Putamen (tissue), 1 donor: ENCODE measurements at regions not wholly inside any gene's neighbourhood (a gene's known extent, or its start where the extent isn't known, plus 50 kb on each side); places are given as distances from the start of the nearest gene placed in this dataset.
"Not testable (repeated sequence)": the region's sequence is repeated elsewhere in the genome, so short reads cannot be mapped to it uniquely, and the experiment has no call there.

Experiments used
- DNase-seq: peaks from one replicate; pipeline ENCODE4 v3.0.0-alpha.2; 2016; ENCODE audit warnings: low spot score

DNA sequence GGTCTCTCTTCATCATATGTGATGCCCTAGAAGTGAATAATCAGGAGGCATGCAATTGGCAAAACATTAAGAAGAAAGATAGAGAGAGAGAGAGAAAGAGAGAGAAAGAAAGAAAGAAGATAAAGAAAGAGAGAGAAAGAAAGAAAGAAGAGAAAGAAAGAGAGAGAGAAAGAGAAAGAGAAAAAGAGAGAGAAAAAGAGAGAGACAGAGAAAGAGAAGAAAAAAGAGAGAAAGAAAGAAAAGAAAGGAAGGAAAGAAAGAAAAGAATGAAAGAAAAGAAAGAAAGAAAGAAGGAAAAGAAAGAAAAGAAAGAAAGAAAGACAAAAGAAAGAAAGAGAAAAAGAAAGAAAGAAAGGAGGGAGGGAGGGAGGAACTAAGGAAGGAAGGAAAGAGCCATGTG is 318.9 kb downstream of the ICE1 start:
- no peak for DNase-seq

DNA sequence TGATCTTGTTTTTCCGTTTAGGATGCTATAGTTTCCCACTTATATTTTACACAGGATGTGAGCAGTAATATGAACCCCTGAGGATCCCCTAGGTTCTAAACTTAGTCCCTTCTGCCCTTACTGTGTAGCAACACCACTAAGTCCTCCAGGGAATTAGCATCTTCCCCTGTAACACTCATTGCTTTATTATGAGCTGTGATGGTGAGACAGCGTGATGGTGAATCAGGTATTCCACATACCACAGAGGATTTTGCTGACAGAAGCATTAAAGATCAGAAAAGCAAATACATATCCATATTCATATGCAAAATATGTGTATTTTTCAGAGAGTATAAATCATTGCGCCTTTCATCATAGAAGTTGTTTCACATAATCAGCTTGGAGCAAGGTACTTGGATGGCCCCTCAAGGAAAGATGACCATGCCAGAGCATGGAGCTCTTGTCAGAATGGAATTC is 317.0 kb downstream of the ICE1 start:
- no peak for DNase-seq

DNA sequence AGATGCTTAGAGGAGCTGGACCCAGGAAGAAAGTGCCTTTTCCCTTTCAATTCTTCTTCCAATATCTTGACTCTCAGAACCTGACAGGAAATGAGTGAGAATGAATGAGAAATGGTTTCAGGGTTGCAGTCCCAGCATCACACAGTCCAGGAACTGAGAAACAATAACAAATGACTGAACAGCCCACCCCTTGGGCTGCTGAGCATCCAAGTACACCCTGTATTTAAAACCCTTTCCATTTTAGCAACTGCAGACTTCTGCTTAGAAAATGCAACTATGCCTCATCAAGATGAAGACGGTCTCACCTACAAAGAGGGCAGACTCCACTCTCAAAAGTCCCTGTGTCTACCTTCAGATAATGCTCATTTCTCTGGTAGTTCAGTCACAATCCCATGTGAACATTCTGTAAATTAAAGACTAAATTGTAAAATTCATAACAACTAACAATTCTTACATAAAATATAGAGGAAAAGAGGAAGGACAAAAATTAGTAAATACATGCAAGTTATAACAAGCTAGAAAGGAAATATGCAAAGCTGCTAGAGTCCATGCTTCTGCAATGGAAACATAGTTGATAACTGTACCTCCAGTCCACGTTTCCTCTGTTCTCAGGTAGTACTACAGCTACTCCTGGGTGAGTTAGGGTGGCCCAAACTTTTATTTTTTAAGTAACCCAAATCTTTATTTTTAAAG is 316.5 kb downstream of the ICE1 start:
- DNase-seq: no peak

DNA sequence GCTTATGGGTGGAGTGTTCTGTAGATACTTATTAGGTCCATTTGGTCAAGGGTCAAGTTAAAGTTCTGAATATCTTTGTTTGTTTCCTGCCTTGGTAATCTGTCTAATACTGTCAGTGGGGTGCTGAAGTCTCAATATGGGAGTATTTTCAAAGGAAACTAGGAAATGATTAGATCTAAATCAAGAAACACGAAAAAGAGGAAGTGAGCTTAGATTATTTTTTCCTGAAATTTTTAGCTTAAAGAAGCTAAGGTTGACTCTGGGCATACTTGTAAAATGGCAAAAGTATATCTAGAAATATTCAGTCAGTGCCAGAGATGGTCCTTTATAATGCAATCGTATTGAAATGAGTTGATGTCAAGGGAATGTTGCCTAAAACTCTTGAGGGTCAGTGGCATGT is 313.5 kb downstream of the ICE1 start:
- no peak for DNase-seq

DNA sequence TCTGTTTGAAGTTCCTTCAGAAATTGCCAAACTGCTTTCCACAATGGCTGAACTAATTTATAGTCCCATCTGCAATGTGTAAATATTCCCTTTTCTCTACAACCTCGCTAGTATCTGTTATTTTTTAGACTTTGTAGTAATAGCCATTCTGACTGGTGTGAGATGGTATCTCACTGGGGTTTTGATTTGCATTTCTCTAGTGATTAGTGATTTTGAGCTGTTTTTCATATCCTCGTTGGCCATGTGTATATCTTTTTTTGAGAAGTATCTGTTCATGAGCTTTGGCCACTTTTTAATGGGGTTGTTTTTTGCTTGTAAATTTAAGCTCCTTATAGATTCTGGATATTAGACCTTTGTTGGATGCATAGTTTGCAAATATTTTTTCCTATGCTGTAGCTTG is 310.6 kb downstream of the ICE1 start:
- not testable (repeated sequence) for DNase-seq

DNA sequence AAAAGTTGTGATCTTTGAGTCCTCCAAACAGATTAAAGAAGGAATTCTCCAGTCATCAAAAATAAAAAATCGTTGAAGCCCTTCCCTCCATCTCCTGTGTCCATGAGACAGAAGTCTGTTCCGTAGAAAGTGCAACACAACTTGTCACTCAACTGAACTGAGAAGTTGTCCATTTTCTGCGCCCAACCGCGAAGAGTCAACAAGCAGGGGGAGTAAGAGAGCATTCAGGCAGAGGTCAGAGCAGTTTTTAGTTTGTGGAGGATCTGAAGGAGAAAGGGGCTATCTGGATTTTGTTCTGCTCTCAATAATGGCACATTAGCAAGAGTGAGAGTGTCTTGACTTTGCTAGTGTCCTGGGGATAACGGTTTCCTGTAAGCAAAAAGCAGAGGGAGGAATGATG is 303.9 kb downstream of the ICE1 start:
- no peak for DNase-seq

DNA sequence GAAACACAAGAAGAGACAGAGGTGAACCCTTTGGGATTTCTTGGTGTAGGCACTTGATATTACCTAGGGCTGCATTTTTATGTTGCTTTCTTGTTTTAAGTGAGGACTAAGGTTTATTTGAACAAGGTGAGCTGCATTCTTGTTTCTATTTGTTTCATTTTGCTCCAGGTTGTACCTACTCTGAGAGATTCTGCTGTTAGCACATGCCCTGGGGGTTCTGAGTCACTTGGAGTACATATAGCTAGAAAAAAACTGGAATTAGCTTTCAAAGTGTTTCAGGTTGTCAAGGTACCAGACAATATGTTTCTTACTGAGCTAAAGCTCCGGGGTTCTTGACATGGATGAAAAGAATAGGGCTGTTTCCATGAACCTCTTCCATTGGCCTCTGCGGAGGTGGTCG is 299.4 kb downstream of the ICE1 start:
- DNase-seq: no peak

DNA sequence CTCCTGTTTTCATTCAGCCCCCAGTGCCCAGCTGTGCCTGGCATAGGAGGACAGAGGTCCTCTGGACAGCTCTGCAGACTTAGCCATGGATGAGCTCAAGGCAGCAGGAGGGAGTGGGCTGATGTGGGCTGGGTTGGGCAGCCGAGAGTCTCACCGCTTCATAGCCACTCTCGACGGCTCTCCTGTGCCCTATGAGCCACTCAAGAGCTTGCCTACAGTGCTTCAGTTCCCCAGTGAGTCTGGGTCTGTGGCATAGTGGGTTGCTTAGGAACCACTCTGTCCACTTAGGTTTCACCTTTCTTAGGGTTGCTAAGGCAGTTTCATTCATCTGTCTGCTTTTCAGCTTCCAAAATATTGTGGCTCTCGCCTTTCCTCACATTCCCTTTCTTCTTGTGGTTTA is 296.8 kb downstream of the ICE1 start:
- DNase-seq: no peak

DNA sequence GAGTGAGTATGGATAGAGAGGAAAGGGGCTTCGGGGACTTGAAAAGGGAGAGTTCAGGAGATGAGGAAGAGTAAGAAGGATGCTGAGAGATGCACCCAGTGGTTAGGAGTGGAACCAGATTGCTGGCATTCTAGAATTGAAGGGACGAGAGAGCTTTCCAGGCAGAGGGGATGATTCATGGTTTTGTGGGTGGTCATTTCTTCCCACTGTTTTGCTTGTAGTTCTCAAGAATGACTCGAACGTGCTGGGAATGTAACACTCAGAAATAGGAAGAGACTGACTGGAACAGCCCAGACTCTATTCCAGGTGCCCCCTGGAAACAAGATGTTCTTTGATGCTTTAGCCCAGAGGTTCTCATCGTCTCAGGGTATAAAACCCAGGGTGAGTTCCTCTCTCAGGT is 294.2 kb downstream of the ICE1 start:
- no peak for DNase-seq

DNA sequence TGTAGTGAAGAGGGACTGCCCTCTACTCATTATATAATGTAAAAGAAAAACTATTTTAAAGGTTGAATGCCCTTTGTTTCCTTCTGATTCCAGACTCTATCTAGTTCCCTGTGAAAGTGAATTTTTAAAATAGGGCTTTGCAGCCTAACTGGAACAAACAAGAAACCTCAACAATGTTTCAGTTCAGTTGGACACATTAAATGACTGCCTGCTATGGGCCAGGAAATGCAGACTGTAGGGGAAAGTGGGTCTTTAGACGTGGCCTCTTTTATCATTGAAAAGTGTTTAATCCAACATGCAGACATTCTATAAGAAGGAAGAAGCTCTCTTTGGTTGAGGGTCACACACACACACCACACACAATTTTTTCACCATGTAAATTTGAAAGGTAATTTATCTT is 289.1 kb downstream of the ICE1 start:
- DNase-seq: no peak

DNA sequence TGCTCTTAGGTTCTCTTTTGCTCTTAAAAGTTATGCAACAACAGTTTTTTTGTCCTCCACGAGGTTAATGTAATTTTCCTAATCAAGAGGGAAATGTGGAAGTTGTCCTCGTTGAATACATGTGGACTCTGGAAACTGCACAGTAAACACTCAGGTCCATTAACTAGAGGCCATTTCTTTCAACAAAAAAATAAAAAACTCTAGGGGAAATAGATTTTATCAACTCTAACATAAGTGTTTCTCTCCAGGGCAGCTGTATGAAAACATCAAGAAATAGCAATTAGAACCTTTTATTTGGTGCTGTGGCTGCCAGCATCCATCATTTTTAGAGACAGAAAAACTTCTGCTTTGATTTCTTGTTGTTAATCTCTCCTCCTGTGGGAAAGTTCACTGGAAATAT is 288.6 kb downstream of the ICE1 start:
- DNase-seq: no peak

DNA sequence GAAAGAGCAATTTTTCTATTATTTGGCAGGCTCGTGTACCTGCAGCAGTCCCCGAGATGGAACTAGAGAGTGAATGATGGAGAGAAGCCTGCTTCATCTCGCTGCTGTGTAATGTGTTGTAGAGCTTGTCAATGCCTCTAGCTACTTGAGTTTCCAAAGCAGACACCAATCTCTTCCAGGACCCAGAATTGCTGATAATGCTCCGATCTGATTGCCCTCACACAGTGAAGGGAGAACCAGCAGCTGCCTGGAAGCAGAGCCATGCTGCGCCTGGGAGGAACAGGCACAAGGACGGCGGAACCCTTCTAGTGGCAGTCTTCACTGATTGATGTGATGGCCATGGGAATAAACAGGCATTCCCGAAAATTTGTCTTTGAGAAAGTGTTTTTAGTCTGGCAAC is 288.0 kb downstream of the ICE1 start:
- no peak for DNase-seq

DNA sequence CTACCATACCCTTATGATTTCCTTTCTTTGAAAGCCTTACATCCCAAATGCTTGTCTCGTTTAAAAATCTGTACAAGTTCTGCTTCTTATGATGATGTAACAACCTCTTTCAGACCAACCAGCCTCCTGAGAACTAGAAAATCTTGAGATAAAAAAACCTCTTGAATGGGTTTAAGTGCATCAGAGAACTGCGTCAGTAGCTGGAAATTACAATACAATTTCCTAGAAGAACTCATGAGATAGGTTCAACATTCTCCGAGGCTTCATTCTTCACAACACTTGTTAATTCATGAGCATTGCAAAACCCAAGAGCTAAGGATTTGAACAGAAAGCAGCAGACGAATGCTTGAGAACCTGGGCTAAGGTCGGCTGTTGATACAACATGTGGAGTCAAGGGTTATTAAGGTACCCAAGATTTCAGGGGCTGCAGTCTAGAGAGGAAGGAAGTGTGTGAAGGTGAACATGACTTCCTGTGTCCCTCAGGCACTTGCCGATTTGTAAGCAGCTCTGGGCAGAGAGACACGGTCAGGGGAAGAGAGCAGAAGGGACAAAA is 286.0 kb downstream of the ICE1 start:
- no peak for DNase-seq

DNA sequence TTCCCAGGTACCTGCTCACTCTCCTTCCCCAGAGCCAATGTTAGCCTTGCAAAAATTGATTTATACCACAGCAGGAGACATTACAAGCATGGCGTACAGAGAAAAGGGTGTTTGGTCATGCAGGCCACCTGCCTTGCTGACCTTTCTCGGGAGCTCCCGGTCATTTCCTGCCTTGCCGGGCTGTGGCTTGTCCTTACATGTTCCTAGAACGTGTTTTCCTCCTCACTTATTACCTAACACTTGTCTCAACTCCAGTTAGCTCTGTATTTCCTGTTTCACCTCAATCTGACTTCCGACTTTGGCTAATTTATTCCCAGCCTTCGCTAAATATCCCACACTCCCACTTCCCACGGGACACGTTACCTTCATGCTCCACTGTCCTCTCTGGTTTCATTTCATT is 282.5 kb downstream of the ICE1 start:
- no peak for DNase-seq

DNA sequence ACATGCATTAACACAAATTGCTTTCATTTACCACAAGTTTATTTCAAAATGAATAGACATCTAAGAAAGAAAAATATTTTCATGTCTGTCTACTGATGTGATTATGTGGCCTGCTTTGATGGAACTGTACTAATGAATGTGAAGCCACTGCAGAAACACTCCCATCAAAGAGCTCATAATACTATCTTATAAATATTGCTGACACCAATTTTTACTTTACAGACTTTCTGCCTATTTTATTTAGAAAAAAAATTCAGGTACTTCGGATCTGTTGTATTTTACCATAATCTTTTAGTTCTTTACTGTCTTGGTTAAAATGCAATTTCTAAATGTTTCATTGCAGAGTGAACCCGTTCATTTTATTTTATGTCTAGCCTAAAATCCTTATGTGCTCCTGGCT is 281.9 kb downstream of the ICE1 start:
- no peak for DNase-seq

DNA sequence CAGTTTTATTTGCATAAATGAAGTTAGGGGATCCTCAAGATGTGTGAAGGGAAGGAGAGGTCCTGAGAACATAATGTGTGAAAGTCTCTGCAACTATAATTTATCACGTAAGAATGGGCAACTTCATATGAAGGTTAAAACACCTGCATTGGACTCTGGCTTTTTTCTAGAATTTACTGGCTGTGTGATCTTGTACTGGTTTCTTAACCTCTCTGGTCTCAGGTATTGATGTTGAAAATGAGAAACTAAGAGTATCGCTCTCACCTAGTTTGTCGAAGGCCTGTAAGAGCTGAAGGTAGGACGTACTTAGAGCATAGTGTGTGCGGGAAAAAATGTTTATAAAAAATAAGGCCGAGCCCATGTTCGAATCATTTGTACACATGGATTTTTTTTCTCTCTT is 280.5 kb downstream of the ICE1 start:
- DNase-seq: no peak

DNA sequence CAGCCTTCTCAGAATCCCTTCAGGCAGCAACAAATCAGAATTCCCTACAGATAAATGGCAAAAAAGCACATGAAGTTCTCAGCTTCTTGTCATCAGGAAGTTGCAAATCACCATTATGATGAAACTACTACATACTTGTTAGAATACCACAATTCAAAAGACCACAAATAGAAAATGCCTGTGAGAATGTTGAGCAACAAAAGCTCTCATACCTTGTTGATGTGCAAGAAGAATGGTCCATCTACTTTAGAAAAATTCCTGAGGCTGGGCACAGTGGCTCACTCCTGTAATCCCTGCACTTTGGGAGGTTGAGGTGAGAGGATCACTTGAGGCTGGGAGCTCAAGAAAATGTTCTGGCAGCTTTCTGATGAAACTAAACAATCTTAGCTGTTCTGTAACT is 278.1 kb downstream of the ICE1 start:
- DNase-seq: no peak

DNA sequence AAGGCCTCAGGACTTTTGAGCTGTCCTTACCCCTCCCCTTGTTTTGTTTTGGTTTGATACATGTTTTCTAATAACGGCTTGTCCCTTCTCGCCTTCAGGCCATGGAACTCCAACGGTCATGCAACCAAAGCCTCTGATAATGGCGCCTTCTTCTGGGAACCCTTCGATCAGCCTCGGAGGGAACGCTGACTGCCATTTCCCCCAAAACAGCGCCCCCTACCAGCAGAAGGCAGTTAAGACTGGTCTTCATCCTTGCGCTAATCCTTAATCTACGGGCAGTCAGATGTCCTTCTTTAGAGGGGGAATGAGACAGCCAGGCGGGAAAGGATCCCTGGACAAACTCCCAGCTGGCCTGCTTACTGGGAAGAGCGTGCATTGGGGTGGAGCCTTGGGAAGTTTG is 276.6 kb downstream of the ICE1 start:
- DNase-seq: no peak

DNA sequence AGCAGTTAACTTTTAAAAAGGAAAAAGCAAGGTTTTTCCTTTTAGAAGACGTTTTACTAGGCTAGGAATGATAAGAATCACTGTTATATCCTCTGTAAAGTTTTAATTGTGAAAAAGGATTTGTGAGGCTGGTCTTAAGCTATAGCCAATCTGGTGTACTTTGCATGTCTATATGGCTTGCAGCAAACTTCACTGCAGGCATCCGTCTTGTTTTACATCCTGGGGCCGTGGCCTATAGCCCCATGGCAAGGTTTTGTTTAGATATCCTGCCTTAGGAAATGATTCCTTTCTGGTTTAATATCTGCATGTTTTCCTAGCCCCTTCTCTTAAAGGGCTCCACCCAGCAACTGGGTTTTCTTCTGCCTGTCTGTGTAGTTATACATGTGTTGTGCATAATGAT is 272.8 kb downstream of the ICE1 start:
- no peak for DNase-seq

DNA sequence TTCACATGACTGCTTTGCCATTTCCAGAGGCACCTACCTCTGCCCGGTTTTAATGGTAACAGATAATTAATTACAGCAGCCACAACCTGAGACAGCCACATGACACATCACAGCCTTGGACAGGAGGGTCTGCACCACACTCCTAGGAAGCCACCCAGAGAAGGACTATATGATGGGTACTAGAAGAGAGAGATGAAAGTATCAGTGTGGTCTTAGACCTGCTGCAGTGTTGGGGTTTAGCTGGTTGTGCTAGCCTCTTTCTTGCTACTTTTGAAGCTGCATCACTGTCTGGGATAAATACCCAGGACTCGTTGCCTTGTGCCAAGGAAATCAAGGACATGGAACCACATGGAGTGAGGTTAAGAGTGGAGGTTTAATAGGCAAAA is 266.4 kb downstream of the ICE1 start:
- DNase-seq: no peak

DNA sequence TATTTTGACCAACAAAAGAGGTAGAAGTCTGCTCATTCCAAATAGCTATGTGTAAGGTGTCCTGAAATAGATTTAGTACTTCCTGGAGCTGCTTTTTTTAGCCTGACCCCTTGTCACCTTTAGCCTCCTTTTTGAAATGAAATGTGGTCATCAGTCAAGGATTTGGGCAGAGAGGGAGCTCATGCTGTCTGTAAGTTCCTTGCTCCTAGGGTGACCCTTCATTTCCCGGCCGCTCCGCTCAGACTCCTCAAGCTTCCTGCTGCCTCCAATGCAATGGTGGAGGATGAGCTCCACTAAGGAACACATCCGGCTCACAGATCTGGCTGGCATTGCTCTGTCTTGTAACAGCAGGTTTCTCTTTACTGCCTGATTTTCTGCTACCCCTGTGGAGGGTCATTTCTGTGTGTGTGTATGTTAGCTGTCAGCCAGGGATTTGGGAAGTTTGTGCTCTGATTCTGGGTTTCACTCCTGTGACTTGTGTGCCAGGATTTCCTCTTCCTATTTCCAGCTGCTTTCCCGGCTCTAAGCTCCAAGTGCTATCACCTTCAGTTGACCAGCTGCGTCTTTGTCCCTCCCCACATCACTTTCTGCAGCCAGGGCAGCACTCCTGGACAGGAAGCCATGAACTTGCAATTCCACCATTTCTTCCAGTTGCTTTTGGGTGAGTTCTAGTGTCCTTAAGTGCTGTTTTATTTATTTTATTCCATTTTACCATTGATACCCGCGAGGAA is 265.9 kb downstream of the ICE1 start:
- DNase-seq: no peak

DNA sequence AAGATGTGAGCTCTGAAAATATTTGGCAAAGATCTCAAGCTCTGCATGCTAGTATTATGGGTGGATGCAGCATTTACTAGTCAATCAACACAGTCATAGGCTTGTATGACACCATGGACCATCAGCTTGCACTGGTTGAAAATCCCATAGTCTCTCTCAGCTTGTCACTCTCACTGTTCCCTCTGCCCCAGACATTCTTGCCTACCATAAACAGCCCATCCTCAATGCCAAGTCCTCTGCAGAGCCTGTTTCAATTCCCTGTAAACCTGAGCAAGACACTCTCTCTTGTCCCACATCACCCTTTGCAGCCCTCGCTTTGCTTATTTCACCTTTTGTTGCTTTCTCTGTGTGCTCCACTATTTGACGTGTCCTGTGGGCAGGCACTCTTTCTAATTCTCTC is 264.6 kb downstream of the ICE1 start:
- no peak for DNase-seq

DNA sequence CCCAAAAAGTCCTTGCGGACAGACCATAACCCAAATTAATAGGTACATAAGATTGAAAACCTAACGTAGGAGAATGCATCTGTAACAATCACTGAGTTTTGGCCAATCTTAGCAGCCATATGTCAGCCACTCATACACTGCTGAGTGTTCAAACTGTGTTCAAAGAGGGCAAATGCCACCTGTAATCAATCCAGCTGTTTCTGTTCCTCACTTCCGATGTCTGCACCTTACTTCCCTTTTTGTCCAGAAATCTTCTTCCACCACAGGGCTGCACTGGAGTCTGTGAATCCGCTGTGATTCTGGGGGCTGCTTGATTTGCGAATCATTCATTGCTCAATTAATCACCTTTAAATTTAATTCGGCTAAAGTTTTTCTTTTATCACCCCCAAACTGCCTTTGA is 263.9 kb downstream of the ICE1 start:
- no peak for DNase-seq

DNA sequence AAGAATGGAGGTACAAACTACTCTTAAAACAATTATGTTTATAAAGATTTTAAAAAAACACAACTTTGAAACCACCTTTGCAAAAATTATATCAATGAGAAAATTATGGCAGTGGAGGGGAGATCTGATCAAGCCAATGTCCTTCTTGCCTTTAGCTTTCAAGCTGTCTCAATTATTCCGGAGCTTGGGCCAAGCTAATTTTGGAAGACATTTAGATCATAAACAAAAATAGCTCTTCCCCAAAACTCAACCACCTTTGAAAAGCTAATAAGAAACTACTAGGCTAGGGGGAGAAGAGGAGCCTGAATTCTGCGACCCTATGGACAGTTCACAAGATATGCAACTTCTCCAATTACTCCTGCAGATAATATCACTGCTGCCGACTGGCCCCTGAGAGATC is 263.3 kb downstream of the ICE1 start:
- DNase-seq: no peak
